IMR-90 (cell line): ENCODE measurements at regions not wholly inside any gene's neighbourhood (a gene's known extent, or its start where the extent isn't known, plus 50 kb on each side); places are given as distances from the start of the nearest gene placed in this dataset.
A peak's percentile ranks its signal among the peaks of the same experiment; 100 is the strongest.

Experiments
- ATAC-seq: fragments of 200-7000 bp; cut with Tn5 transposase; 2 replicates; pipeline ENCODE4 v1.9.1; 2020; ENCODE audit warnings: low read depth, mild to moderate bottlenecking, moderate library complexity
- BruUV-seq: library from RNA; stranded (reverse); fragments of 400-500 nt; replicated peaks from 2 replicates; lab custom pipeline; 2021; lab: Mats Ljungman, UMichigan
- CTCF ChIA-PET: fragments of 300-600 bp; formaldehyde crosslinking; extraction: SDS; loops from one replicate; lab custom pipeline; 2021; ENCODE audit warnings: antibody characterized with exemption; lab: Yijun Ruan, JAX
- POLR2A ChIA-PET: fragments of 300-600 bp; sonication (Branson Sonifier 250); formaldehyde crosslinking; loops from one replicate; lab custom pipeline; 2022; ENCODE audit warnings: antibody characterized with exemption; ENCODE audit not compliant: unreplicated experiment; lab: Charles Lee
- DNase-seq: peaks from one replicate; pipeline ENCODE4 v3.0.0; 2013
- H2AFZ ChIP-seq: replicated peaks from 2 replicates; pipeline ENCODE3; 2013; ENCODE audit warnings: low read length, mild to moderate bottlenecking; ENCODE audit not compliant: poor library complexity
- H2AK5ac ChIP-seq: 2 replicates; pipeline ENCODE4 v1.6.1; 2013; ENCODE audit warnings: low read depth, low read length, inconsistent platforms
- H2AK9ac ChIP-seq: replicated peaks from 2 replicates; pipeline ENCODE3; 2013; ENCODE audit warnings: mild to moderate bottlenecking, low read depth, low read length, moderate library complexity; ENCODE audit not compliant: poor library complexity
- H2BK120ac ChIP-seq: 2 replicates; pipeline ENCODE4 v1.6.1; 2013; ENCODE audit warnings: low read depth, low read length, inconsistent platforms
- H2BK15ac ChIP-seq: 3 replicates; pipeline ENCODE4 v1.6.1; 2013; ENCODE audit warnings: low read depth, low read length, inconsistent platforms
- H2BK20ac ChIP-seq: 2 replicates; pipeline ENCODE4 v1.6.1; 2013; ENCODE audit warnings: low read depth, mild to moderate bottlenecking, inconsistent platforms, low read length, moderate library complexity
- H2BK5ac ChIP-seq: 2 replicates; pipeline ENCODE4 v1.6.1; 2013; ENCODE audit warnings: mild to moderate bottlenecking, low read depth, low read length, inconsistent platforms; ENCODE audit not compliant: poor library complexity, severe bottlenecking
- H3K14ac ChIP-seq: replicated peaks from 2 replicates; pipeline ENCODE4 v1.6.1; 2013; ENCODE audit warnings: low read depth, low read length, inconsistent platforms
- H3K18ac ChIP-seq: 2 replicates; pipeline ENCODE4 v1.6.1; 2013; ENCODE audit warnings: low read depth, low read length, control low read depth
- H3K23ac ChIP-seq: 2 replicates; pipeline ENCODE4 v1.6.1; 2013; ENCODE audit warnings: low read depth, low read length, inconsistent platforms
- H3K27ac ChIP-seq: 2 replicates; pipeline ENCODE4 v1.5.1; 2013; ENCODE audit warnings: mild to moderate bottlenecking, control low read depth, low read length; ENCODE audit not compliant: insufficient read depth
- H3K27me3 ChIP-seq: 2 replicates; pipeline ENCODE4 v1.6.1; 2013; ENCODE audit warnings: low read length; ENCODE audit not compliant: control insufficient read depth, insufficient read depth
- H3K36me3 ChIP-seq: 2 replicates; pipeline ENCODE4 v1.6.1; 2013; ENCODE audit warnings: low read length, mixed read lengths; ENCODE audit not compliant: control insufficient read depth, insufficient read depth
- H3K4ac ChIP-seq: 2 replicates; pipeline ENCODE4 v1.6.1; 2013; ENCODE audit warnings: low read depth, low read length, inconsistent platforms
- H3K4me1 ChIP-seq: 2 replicates; pipeline ENCODE4 v1.6.1; 2013; ENCODE audit warnings: low read length, mixed read lengths; ENCODE audit not compliant: control insufficient read depth, insufficient read depth
- H3K4me2 ChIP-seq: 2 replicates; pipeline ENCODE4 v1.6.1; 2013; ENCODE audit warnings: low read depth, mild to moderate bottlenecking, control low read depth, low read length, moderate library complexity
- H3K4me3 ChIP-seq: 2 replicates; pipeline ENCODE4 v1.5.1; 2013; ENCODE audit warnings: low read depth, mild to moderate bottlenecking, control low read depth, low read length, moderate library complexity; ENCODE audit not compliant: insufficient read depth
- H3K56ac ChIP-seq: 2 replicates; pipeline ENCODE4 v1.6.1; 2013; ENCODE audit warnings: low read length, inconsistent platforms; ENCODE audit not compliant: insufficient read depth; ENCODE audit errors: extremely low read depth
- H3K79me1 ChIP-seq, 2 experiments: 2 replicates each; pipeline ENCODE4 v1.6.1; 2013; ENCODE audit warnings: low read length in 2 of 2, inconsistent platforms in 1 of 2, low read depth in 1 of 2
- H3K9ac ChIP-seq: 2 replicates; pipeline ENCODE4 v1.6.1; 2013; ENCODE audit warnings: low read depth, low read length, control low read depth
- H3K9me1 ChIP-seq: 2 replicates; pipeline ENCODE4 v1.6.1; 2013; ENCODE audit warnings: low read length, inconsistent platforms; ENCODE audit not compliant: insufficient read depth
- H3K9me3 ChIP-seq: 2 replicates; pipeline ENCODE4 v1.6.1; 2013; ENCODE audit warnings: low read length; ENCODE audit not compliant: control insufficient read depth, insufficient read depth
- H4K20me1 ChIP-seq: 2 replicates; pipeline ENCODE4 v1.6.1; 2013; ENCODE audit warnings: low read length, inconsistent platforms; ENCODE audit not compliant: insufficient read depth
- H4K5ac ChIP-seq: 2 replicates; pipeline ENCODE4 v1.6.1; 2013; ENCODE audit warnings: mild to moderate bottlenecking, low read depth, low read length, control low read depth
- H4K8ac ChIP-seq, 2 experiments: 2 replicates each; pipeline ENCODE4 v1.6.1; 2013; ENCODE audit warnings: low read depth in 2 of 2, low read length in 2 of 2, control low read depth in 1 of 2, inconsistent platforms in 1 of 2
- H4K91ac ChIP-seq: 2 replicates; pipeline ENCODE4 v1.6.1; 2013; ENCODE audit warnings: low read depth, low read length, inconsistent platforms; ENCODE audit not compliant: insufficient read depth
- BHLHE40 ChIP-seq: fragments of 150-350 bp; IDR thresholded peaks from 2 replicates; pipeline ENCODE4 v1.6.1; 2016; ENCODE audit warnings: mild to moderate bottlenecking, low read depth, low read length
- MXI1 ChIP-seq: IDR thresholded peaks from 2 replicates; pipeline ENCODE4 v1.6.1; 2012; ENCODE audit warnings: low read depth, mild to moderate bottlenecking, low read length, moderate library complexity, borderline replicate concordance
- WGBS, 2 experiments: methylation state at CpG; one replicate each; pipeline versions ENCODE4 v1.1.5 to v1.1.7; 2013; ENCODE audit warnings: missing lambda C conversion rate in 2 of 2; ENCODE audit not compliant: insufficient read length in 1 of 2; ENCODE audit errors: extremely low coverage in 2 of 2; 5-methylcytosine and 5-hydroxymethylcytosine counted together
- dilution Hi-C: fragments of 300-500 bp; cut with HindIII; formaldehyde crosslinking; loops from one replicate; pipeline ENCODE4 v1.14.3; 2018; ENCODE audit warnings: low sequenced_read_pairs; ENCODE audit not compliant: unreplicated experiment
- in situ Hi-C: fragments of 300-500 bp; cut with MboI; formaldehyde crosslinking; loops from 3 replicates; pipeline ENCODE4 v1.14.3; 2019; ENCODE audit warnings: low sequenced_read_pairs, inconsistent platforms, mixed read lengths
- intact Hi-C: fragments of 100-400 bp; cut with micrococcal nuclease; formaldehyde crosslinking; loops from 2 replicates; pipeline ENCODE4 v1.10.0; 2022

DNA sequence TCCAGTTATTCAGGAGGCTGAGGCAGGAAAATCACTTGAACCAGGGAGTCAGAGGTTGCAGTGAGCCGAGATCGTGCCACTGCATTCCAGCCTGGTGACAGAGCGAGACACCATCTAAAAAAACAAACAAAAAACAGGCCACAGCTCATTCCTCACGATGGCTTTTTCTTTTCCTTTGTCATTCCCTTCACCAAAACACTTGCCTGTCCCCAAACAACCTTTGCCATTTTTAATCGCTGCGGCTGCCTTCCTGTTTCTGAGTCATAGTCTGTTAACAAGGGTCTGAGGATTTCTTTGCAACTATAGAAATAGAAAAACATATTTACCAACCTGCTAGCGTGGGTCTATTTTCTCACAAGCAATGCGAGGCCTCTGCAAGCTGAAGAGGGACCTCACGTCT lies 123.0 kb upstream of the FSTL4 start:
- no peak overlapping the region; the same call in 1 of the 2 replicates for H3K4me2 ChIP-seq

More for the DNA sequence above, 123.0 kb upstream of the FSTL4 start:
- Histone ChIP-seq H2AK9ac (no peak overlapping the region), H3K27ac (no peak overlapping the region), H3K4ac (no peak overlapping the region), H2BK120ac (no peak overlapping the region), H3K4me1 (no peaks in the 10 kb centered on the region), H3K9me3 (no peaks in the 10 kb centered on the region), H3K56ac (no peak overlapping the region), H3K18ac (no peak overlapping the region), H4K5ac (no peak overlapping the region), H3K9me1 (peaks cover 7% of the 10 kb centered on the region; the same call in 1 of the 2 replicates), H2AK5ac (no peak overlapping the region), H3K79me1 (no peaks in the 10 kb centered on the region), H3K9ac (no peak overlapping the region), H4K8ac (no peak overlapping the region), H3K4me3 (no peak overlapping the region), H2BK20ac (no peak overlapping the region), H2BK15ac (no peak overlapping the region), H4K91ac (no peak overlapping the region), H3K23ac (no peak overlapping the region), H2BK5ac (no peak overlapping the region), H3K27me3 (no peaks in the 10 kb centered on the region), H4K20me1 (no peaks in the 10 kb centered on the region), H2AFZ (no peak overlapping the region), H3K14ac (no peak overlapping the region), H3K36me3 (no peaks in the 10 kb centered on the region)
- intact Hi-C loops: no loop called here
- no peak for TF ChIP-seq BHLHE40
- no peak for TF ChIP-seq MXI1
- WGBS, 2 experiments: 0% methylated on average over 4 of the region's 9 CpGs; no CpG with 5 or more reads in 1 of the 2 experiments
- dilution Hi-C loops: no loop called here
- no TSS peak for BruUV-seq
- in situ Hi-C loops: no loop called here
- ChIA-PET POLR2A (no interaction called here), CTCF (no interaction called here)
- ATAC-seq (no peak; the same call in 1 of the 2 replicates), DNase-seq (peak; percentile 11)
